ENCODE measurements at regions not wholly inside any gene's neighbourhood (a gene's known extent, or its start where the extent isn't known, plus 50 kb on each side); places are given as distances from the start of the nearest gene placed in this dataset.

DNA sequence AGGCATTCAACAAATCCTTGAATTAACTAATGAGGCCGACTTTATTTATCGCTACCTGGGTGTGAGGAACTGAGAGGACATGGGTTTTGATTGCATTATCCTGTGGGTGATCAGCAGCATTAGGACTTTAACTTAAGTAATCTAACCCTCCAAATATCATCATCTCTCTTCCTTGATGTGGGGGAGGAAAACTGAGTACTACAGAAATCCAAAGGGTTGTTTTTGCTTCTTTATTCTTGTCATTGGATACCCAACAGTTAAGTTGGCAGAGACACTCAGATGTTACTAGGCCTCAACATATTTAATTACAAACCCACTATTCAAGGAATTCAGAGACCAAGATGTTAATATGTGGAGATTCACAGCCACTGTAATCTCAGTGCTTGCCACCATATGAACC, 97.4 kb upstream of the ST6GALNAC5 start:
- TF ChIP-seq, protein P1, sequence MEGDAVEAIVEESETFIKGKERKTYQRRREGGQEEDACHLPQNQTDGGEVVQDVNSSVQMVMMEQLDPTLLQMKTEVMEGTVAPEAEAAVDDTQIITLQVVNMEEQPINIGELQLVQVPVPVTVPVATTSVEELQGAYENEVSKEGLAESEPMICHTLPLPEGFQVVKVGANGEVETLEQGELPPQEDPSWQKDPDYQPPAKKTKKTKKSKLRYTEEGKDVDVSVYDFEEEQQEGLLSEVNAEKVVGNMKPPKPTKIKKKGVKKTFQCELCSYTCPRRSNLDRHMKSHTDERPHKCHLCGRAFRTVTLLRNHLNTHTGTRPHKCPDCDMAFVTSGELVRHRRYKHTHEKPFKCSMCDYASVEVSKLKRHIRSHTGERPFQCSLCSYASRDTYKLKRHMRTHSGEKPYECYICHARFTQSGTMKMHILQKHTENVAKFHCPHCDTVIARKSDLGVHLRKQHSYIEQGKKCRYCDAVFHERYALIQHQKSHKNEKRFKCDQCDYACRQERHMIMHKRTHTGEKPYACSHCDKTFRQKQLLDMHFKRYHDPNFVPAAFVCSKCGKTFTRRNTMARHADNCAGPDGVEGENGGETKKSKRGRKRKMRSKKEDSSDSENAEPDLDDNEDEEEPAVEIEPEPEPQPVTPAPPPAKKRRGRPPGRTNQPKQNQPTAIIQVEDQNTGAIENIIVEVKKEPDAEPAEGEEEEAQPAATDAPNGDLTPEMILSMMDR (conservative IDR thresholded peaks at IDR 0.05), result no peak
- TF ChIP-seq EZH2 (IDR thresholded peaks at IDR 0.05; ENCODE audit: low read depth), result no peak

Measured in PC-9 (cell line).